ENCODE measurements at regions not wholly inside any gene's neighbourhood (a gene's known extent, or its start where the extent isn't known, plus 50 kb on each side); places are given as distances from the start of the nearest gene placed in this dataset.
"Not testable (repeated sequence)": the region's sequence is repeated elsewhere in the genome, so short reads cannot be mapped to it uniquely, and the experiment has no call there.

GRCh38 chr3:75248974-75249373, 415.2 kb upstream of the FRG2C start:
- ATAC-seq = no peak

GRCh38 chr3:75254685-75255084, 409.4 kb upstream of the FRG2C start:
- no peak for ATAC-seq

- not testable (repeated sequence) for ATAC-seq
Observed at GRCh38 chr3:75258825-75259683, 405.1 kb upstream of the FRG2C start.

GRCh38 chr3:75260975-75261374, 403.2 kb upstream of the FRG2C start:
- not testable (repeated sequence) for ATAC-seq

- no peak for ATAC-seq
Observed at GRCh38 chr3:75262661-75263060, 401.5 kb upstream of the FRG2C start.

GRCh38 chr3:75265897-75266296, 398.2 kb upstream of the FRG2C start:
- no peak for ATAC-seq

- not testable (repeated sequence) for ATAC-seq
Observed at GRCh38 chr3:75268576-75268975, 395.6 kb upstream of the FRG2C start.

- not testable (repeated sequence) for ATAC-seq
Observed at GRCh38 chr3:75272237-75272636, 391.9 kb upstream of the FRG2C start.

GRCh38 chr3:75272691-75273090, 391.4 kb upstream of the FRG2C start:
- ATAC-seq = no peak

GRCh38 chr3:75285531-75286148, 378.5 kb upstream of the FRG2C start:
- not testable (repeated sequence) for ATAC-seq

- ATAC-seq = not testable (repeated sequence)
Observed at GRCh38 chr3:75288972-75289574, 375.1 kb upstream of the FRG2C start.

- ATAC-seq = no peak
Observed at GRCh38 chr3:75294124-75294523, 370.0 kb upstream of the FRG2C start.

- ATAC-seq = no peak
Observed at GRCh38 chr3:75295013-75295412, 369.1 kb upstream of the FRG2C start.

GRCh38 chr3:75296858-75297257, 367.3 kb upstream of the FRG2C start:
- no peak for ATAC-seq

- no peak for ATAC-seq
Observed at GRCh38 chr3:75300606-75301005, 363.5 kb upstream of the FRG2C start.

- ATAC-seq = not testable (repeated sequence)
Observed at GRCh38 chr3:75301050-75301449, 363.1 kb upstream of the FRG2C start.

GRCh38 chr3:75303741-75304140, 360.4 kb upstream of the FRG2C start:
- ATAC-seq = no peak

- no peak for ATAC-seq
Observed at GRCh38 chr3:75305901-75306300, 358.2 kb upstream of the FRG2C start.

- ATAC-seq = not testable (repeated sequence)
Observed at GRCh38 chr3:75311306-75311705, 352.8 kb upstream of the FRG2C start.

GRCh38 chr3:75312469-75312868, 351.7 kb upstream of the FRG2C start:
- ATAC-seq = not testable (repeated sequence)

- not testable (repeated sequence) for ATAC-seq
Observed at GRCh38 chr3:75319776-75320175, 344.4 kb upstream of the FRG2C start.

GRCh38 chr3:75320369-75320768, 343.8 kb upstream of the FRG2C start:
- no peak for ATAC-seq

- no peak for ATAC-seq
Observed at GRCh38 chr3:75321060-75321459, 343.1 kb upstream of the FRG2C start.

- ATAC-seq = not testable (repeated sequence)
Observed at GRCh38 chr3:75323936-75324335, 340.2 kb upstream of the FRG2C start.
